Astrocyte of the spinal cord (primary cell): ENCODE measurements at regions not wholly inside any gene's neighbourhood (a gene's known extent, or its start where the extent isn't known, plus 50 kb on each side); places are given as distances from the start of the nearest gene placed in this dataset.

Source experiments
- DNase-seq: peaks from one replicate; pipeline ENCODE4 v3.0.0; 2011; ENCODE audit warnings: low read depth, low spot score
- H3K4me3 ChIP-seq: 2 replicates; pipeline ENCODE4 v1.5.1; 2011; ENCODE audit warnings: low read depth, mild to moderate bottlenecking, low read length, moderate library complexity
- in situ Hi-C: cut with HindIII; loops from 2 replicates; pipeline ENCODE4 v1.10.0; 2017; ENCODE audit warnings: low sequenced_read_pairs
- TF ChIP-seq, protein P1 (sequence below): IDR thresholded peaks from 2 replicates; pipeline ENCODE4 v1.5.1; 2012; ENCODE audit warnings: low read depth, mild to moderate bottlenecking, low read length, inconsistent platforms

DNA sequence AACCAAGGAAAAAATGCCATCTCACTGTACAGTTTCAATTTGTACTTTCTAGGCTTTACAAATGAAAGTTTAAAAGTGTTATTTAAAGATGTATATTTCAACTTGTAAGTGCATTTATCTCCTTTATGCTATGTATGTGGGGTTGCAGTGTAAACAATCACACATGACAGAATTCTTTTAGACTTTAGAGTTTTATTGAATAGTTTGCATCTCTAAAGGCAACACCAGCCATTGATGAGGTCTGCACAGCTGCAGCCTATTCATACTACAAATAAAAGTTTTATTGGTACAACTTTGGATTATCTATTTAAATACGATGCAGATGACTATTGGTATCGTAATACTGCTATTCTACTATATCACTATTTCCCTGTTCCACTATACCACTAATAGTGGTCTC, 894.4 kb upstream of the B3GALT2 start:
- in situ Hi-C loops: no loop called here
- H3K4me3 ChIP-seq: no peak overlapping the region
- TF ChIP-seq, protein P1, sequence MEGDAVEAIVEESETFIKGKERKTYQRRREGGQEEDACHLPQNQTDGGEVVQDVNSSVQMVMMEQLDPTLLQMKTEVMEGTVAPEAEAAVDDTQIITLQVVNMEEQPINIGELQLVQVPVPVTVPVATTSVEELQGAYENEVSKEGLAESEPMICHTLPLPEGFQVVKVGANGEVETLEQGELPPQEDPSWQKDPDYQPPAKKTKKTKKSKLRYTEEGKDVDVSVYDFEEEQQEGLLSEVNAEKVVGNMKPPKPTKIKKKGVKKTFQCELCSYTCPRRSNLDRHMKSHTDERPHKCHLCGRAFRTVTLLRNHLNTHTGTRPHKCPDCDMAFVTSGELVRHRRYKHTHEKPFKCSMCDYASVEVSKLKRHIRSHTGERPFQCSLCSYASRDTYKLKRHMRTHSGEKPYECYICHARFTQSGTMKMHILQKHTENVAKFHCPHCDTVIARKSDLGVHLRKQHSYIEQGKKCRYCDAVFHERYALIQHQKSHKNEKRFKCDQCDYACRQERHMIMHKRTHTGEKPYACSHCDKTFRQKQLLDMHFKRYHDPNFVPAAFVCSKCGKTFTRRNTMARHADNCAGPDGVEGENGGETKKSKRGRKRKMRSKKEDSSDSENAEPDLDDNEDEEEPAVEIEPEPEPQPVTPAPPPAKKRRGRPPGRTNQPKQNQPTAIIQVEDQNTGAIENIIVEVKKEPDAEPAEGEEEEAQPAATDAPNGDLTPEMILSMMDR: no peak
- no peak for DNase-seq

DNA sequence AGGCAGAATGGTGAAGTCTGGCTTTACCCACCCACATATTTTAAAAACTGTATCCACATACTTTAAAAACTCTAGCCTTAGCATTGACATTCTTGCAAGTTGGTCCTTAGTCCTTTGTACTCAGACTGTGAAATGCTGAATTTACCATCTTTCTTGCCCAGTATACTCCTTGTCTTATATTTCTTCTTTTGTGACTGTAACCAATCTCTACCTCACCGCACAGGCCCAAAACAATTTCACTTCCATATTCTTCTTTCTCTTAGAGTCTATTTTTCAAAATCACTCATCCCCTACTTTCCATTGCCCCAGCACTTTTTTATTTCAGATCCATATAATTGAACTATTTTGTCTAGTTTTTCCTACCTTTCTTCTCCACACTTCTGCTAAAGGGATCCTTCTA, 892.4 kb upstream of the B3GALT2 start:
- in situ Hi-C loops: no loop called here
- TF ChIP-seq, protein P1: no peak
- no peak overlapping the region for H3K4me3 ChIP-seq
- no peak for DNase-seq

DNA sequence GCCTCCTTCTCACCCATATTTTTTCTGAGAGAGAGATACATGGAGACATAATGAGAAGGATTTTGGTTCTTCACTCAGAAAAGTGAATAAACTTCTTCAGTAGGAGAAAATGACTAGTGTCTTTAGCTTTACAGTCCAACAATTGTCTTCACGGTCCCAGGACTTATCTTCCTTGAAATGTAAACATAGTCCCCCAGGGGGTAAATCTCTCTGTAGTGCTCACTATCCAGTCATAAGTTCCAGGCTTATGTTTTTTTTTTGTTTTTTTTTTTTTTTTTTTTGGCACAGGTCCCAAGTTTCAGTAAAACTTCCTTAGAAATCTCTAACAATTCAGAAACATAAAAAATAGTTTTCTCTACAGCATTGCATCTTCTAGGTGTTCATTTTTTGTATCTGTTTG, 890.2 kb upstream of the B3GALT2 start:
- DNase-seq: peak; percentile 80
- TF ChIP-seq, protein P1: no peak
- no peak overlapping the region for H3K4me3 ChIP-seq
- in situ Hi-C loops: no loop called here

DNA sequence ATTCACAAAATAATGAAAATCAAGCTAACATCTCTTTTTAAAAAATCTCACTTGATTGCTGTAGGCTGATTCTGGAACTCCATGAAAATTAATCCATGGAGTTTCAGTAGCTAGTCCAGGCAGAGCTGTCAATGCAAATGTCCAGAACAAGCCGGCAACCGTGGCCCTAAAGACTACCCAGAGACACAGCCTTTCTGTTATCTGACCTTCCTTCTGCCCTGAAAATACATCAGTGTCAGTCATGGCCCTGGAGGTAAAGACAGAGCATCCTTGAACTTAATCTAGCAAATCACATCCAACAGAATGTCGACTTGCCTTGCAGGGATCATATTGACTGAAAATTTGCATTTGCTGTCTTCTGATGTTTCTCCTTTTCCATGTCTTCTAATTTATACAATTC, 887.4 kb upstream of the B3GALT2 start:
- in situ Hi-C loops: no loop called here
- TF ChIP-seq, protein P1: no peak
- no peak overlapping the region for H3K4me3 ChIP-seq
- no peak for DNase-seq

DNA sequence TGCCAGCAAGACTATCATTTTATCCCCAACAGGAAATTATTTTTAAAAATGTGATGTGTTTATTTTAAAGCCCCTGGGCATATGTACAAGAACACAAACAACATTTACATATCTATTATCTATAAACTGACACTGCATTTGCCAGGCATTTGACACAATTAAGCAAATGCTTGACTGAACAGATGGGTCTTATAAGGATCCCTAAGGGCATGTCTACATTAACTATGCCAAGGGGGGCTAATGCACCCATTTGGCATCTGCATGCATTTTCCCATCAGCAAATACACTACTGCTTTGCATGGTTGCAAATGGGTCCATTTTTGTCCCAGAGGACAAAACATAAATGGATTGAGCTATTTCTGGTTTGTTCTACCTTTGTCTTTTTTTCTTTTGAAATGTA, 884.8 kb upstream of the B3GALT2 start:
- in situ Hi-C loops: no loop called here
- TF ChIP-seq, protein P1: no peak
- no peak for DNase-seq
- no peak overlapping the region for H3K4me3 ChIP-seq

DNA sequence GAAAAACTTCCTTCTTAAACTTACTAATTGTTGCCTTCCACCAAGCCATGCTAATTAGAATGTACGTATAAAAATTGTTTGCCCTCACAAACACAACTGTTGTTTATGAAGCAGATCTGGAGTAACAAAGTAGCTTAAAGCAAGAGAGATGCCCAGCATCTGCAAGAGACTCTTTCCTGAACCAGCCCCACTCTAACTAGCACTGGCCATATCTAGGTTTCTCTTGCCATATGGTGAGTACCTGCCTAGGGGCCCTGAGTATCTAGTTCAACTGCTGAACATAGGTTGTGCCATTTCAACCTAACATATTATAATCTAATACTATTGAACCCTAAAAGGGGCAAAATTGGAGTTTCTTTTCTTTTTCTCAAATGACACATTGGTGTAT, 883.4 kb upstream of the B3GALT2 start:
- in situ Hi-C loops: no loop called here

More for the DNA sequence above, 883.4 kb upstream of the B3GALT2 start:
- TF ChIP-seq, protein P1: no peak
- no peak for DNase-seq
- H3K4me3 ChIP-seq: no peak overlapping the region
